ENCODE measurements at regions not wholly inside any gene's neighbourhood (a gene's known extent, or its start where the extent isn't known, plus 50 kb on each side); places are given as distances from the start of the nearest gene placed in this dataset.

GRCh38 chr4:31107362-31107761 is 387.2 kb downstream of the PCDH7 start:
- no peak for TF ChIP-seq CTCF (IDR thresholded peaks at IDR 0.05)
- Mint-ChIP-seq H3K27me3 (ENCODE audit: insufficient read depth) (no peaks in the 10 kb centered on the region), H3K9me3 (peaks cover 12% of the 10 kb centered on the region), H3K4me3 (no peak overlapping the region), H3K4me1 (ENCODE audit: low read depth) (no peaks in the 10 kb centered on the region), H3K36me3 (ENCODE audit: low read depth) (no peaks in the 10 kb centered on the region), H3K27ac (no peak overlapping the region)
- DNase-seq, result no peak

- no peaks in the 10 kb centered on the region for H3K36me3 Mint-ChIP-seq (ENCODE audit: low read depth)
- no peaks in the 10 kb centered on the region for H3K4me1 Mint-ChIP-seq (ENCODE audit: low read depth)
- no peak for DNase-seq
- no peak for TF ChIP-seq CTCF (IDR thresholded peaks at IDR 0.05)
- peaks cover 7% of the 10 kb centered on the region for H3K9me3 Mint-ChIP-seq
- H3K27me3 Mint-ChIP-seq (ENCODE audit: insufficient read depth), result no peaks in the 10 kb centered on the region
- H3K4me3 Mint-ChIP-seq, result no peak overlapping the region
- no peak overlapping the region for H3K27ac Mint-ChIP-seq
Observed at GRCh38 chr4:31108762-31109161, 388.6 kb downstream of the PCDH7 start.

- H3K36me3 Mint-ChIP-seq (ENCODE audit: low read depth), result no peaks in the 10 kb centered on the region
- DNase-seq, result no peak
- no peaks in the 10 kb centered on the region; the same call in 1 of the 2 replicates for H3K27me3 Mint-ChIP-seq (ENCODE audit: insufficient read depth)
- H3K4me1 Mint-ChIP-seq (ENCODE audit: low read depth), result no peaks in the 10 kb centered on the region
- peaks cover 9% of the 10 kb centered on the region for H3K9me3 Mint-ChIP-seq
- TF ChIP-seq CTCF (IDR thresholded peaks at IDR 0.05), result no peak
- H3K4me3 Mint-ChIP-seq, result no peak overlapping the region
- H3K27ac Mint-ChIP-seq, result no peak overlapping the region
Observed at GRCh38 chr4:31111790-31112189, 391.6 kb downstream of the PCDH7 start.

GRCh38 chr4:31114816-31115215 is 394.6 kb downstream of the PCDH7 start:
- Mint-ChIP-seq H3K27ac (no peak overlapping the region), H3K9me3 (peaks cover 20% of the 10 kb centered on the region), H3K4me3 (no peak overlapping the region), H3K27me3 (ENCODE audit: insufficient read depth) (no peaks in the 10 kb centered on the region; the same call in 1 of the 2 replicates), H3K36me3 (ENCODE audit: low read depth) (no peaks in the 10 kb centered on the region), H3K4me1 (ENCODE audit: low read depth) (no peaks in the 10 kb centered on the region)
- DNase-seq, result no peak
- TF ChIP-seq CTCF (IDR thresholded peaks at IDR 0.05), result no peak

- Mint-ChIP-seq H3K9me3 (peaks cover 44% of the 10 kb centered on the region), H3K27me3 (ENCODE audit: insufficient read depth) (no peaks in the 10 kb centered on the region), H3K4me1 (ENCODE audit: low read depth) (no peaks in the 10 kb centered on the region), H3K4me3 (no peak overlapping the region), H3K36me3 (ENCODE audit: low read depth) (no peaks in the 10 kb centered on the region), H3K27ac (no peak overlapping the region)
- DNase-seq, result no peak
- TF ChIP-seq CTCF (IDR thresholded peaks at IDR 0.05), result no peak
Observed at GRCh38 chr4:31124008-31124585, 403.9 kb downstream of the PCDH7 start.

- H3K36me3 Mint-ChIP-seq (ENCODE audit: low read depth), result no peaks in the 10 kb centered on the region
- no peak overlapping the region for H3K27ac Mint-ChIP-seq
- no peaks in the 10 kb centered on the region for H3K4me1 Mint-ChIP-seq (ENCODE audit: low read depth)
- H3K4me3 Mint-ChIP-seq, result no peak overlapping the region
- DNase-seq, result no peak
- no peaks in the 10 kb centered on the region for H3K27me3 Mint-ChIP-seq (ENCODE audit: insufficient read depth)
- peaks cover 39% of the 10 kb centered on the region for H3K9me3 Mint-ChIP-seq
- TF ChIP-seq CTCF (IDR thresholded peaks at IDR 0.05), result no peak
Observed at GRCh38 chr4:31125061-31125460, 404.9 kb downstream of the PCDH7 start.

Measured in HFFc6 (cell line).